Activated naive CD8-positive, alpha-beta T cell treated with anti-CD3 and anti-CD28 coated beads, Interleukin-2, amount 10 ng/mL, durations not matched to agents 7 days and 5 days (primary cell): ENCODE measurements at regions not wholly inside any gene's neighbourhood (a gene's known extent, or its start where the extent isn't known, plus 50 kb on each side); places are given as distances from the start of the nearest gene placed in this dataset.
"Not testable (repeated sequence)": the region's sequence is repeated elsewhere in the genome, so short reads cannot be mapped to it uniquely, and the experiment has no call there.

Experiments
- ATAC-seq: fragments of 150-1000 bp; cut with Tn5 transposase; one replicate; pipeline ENCODE4 v1.10.0; 2021; ENCODE audit warnings: low read depth, moderate library complexity
- POLR2A ChIA-PET: fragments of 350-600 bp; sonication (Branson Sonifier 250); formaldehyde crosslinking; loops from one replicate; lab custom pipeline; 2021; ENCODE audit warnings: antibody characterized with exemption; lab: Charles Lee
- DNase-seq: peaks from one replicate; pipeline ENCODE4 v3.0.0; 2021
- H3K27ac Mint-ChIP-seq: one replicate; pipeline ENCODE4 v1.8.0; 2022; ENCODE audit warnings: mild to moderate bottlenecking, mixed read lengths
- H3K27me3 Mint-ChIP-seq: one replicate; pipeline ENCODE4 v1.8.0; 2022; ENCODE audit warnings: mild to moderate bottlenecking, moderate library complexity, mixed read lengths
- H3K36me3 Mint-ChIP-seq: one replicate; pipeline ENCODE4 v1.8.0; 2021; ENCODE audit warnings: mild to moderate bottlenecking, mixed read lengths
- H3K4me1 Mint-ChIP-seq: one replicate; pipeline ENCODE4 v1.8.0; 2021; ENCODE audit warnings: mixed read lengths
- H3K4me3 Mint-ChIP-seq: one replicate; pipeline ENCODE4 v1.8.0; 2022; ENCODE audit warnings: mild to moderate bottlenecking, moderate library complexity, mixed read lengths
- H3K9me3 Mint-ChIP-seq: one replicate; pipeline ENCODE4 v1.8.0; 2021; ENCODE audit warnings: mixed read lengths

- POLR2A ChIA-PET, result no interaction called here
- no peaks in the 10 kb centered on the region for H3K9me3 Mint-ChIP-seq
- no peak overlapping the region for H3K4me3 Mint-ChIP-seq
Measured at GRCh38 chr11:122002926-122003325, 113.1 kb downstream of the BLID start.

GRCh38 chr11:122002047-122002446 lies 114.0 kb downstream of the BLID start:
- no peak for DNase-seq
- no peak overlapping the region for H3K27ac Mint-ChIP-seq
- H3K4me3 Mint-ChIP-seq, result no peak overlapping the region
- no peaks in the 10 kb centered on the region for H3K9me3 Mint-ChIP-seq
- H3K27me3 Mint-ChIP-seq, result no peaks in the 10 kb centered on the region
- no peaks in the 10 kb centered on the region for H3K4me1 Mint-ChIP-seq
- no peaks in the 10 kb centered on the region for H3K36me3 Mint-ChIP-seq
- POLR2A ChIA-PET, result no interaction called here
- no peak for ATAC-seq

More at GRCh38 chr11:122002926-122003325, 113.1 kb downstream of the BLID start:
- H3K36me3 Mint-ChIP-seq, result no peaks in the 10 kb centered on the region
- H3K4me1 Mint-ChIP-seq, result no peaks in the 10 kb centered on the region
- no peak overlapping the region for H3K27ac Mint-ChIP-seq
- ATAC-seq (no peak), DNase-seq (no peak)
- no peaks in the 10 kb centered on the region for H3K27me3 Mint-ChIP-seq

GRCh38 chr11:121999651-122000050 lies 116.4 kb downstream of the BLID start:
- no peaks in the 10 kb centered on the region for H3K4me1 Mint-ChIP-seq
- DNase-seq, result no peak
- H3K4me3 Mint-ChIP-seq, result no peak overlapping the region
- H3K36me3 Mint-ChIP-seq, result no peaks in the 10 kb centered on the region
- ATAC-seq, result no peak
- H3K9me3 Mint-ChIP-seq, result no peaks in the 10 kb centered on the region
- H3K27ac Mint-ChIP-seq, result no peak overlapping the region
- POLR2A ChIA-PET, result no interaction called here
- no peaks in the 10 kb centered on the region for H3K27me3 Mint-ChIP-seq

- Mint-ChIP-seq H3K27ac (no peak overlapping the region), H3K27me3 (peaks cover 2% of the 10 kb centered on the region), H3K4me3 (no peak overlapping the region), H3K4me1 (no peaks in the 10 kb centered on the region), H3K9me3 (peaks cover 5% of the 10 kb centered on the region), H3K36me3 (no peaks in the 10 kb centered on the region)
- ATAC-seq, result no peak
- DNase-seq, result no peak
- POLR2A ChIA-PET, result no interaction called here
Measured at GRCh38 chr11:121996574-121996973, 119.4 kb downstream of the BLID start.

- Mint-ChIP-seq H3K4me3 (no peak overlapping the region), H3K9me3 (no peaks in the 10 kb centered on the region), H3K27ac (no peak overlapping the region), H3K4me1 (no peaks in the 10 kb centered on the region), H3K27me3 (peaks cover 3% of the 10 kb centered on the region), H3K36me3 (no peaks in the 10 kb centered on the region)
- DNase-seq (no peak), ATAC-seq (no peak)
- POLR2A ChIA-PET, result no interaction called here
Measured at GRCh38 chr11:121983901-121984300, 132.1 kb downstream of the BLID start.

GRCh38 chr11:121977914-121978313 lies 138.1 kb downstream of the BLID start:
- H3K9me3 Mint-ChIP-seq, H3K4me3 Mint-ChIP-seq, POLR2A ChIA-PET, H3K27me3 Mint-ChIP-seq, H3K36me3 Mint-ChIP-seq, ATAC-seq, DNase-seq, H3K27ac Mint-ChIP-seq, H3K4me1 Mint-ChIP-seq: not testable (repeated sequence)

- H3K4me1 Mint-ChIP-seq, result peaks cover 7% of the 10 kb centered on the region
- POLR2A ChIA-PET, result no interaction called here
- H3K27ac Mint-ChIP-seq, result no peak overlapping the region
- no peaks in the 10 kb centered on the region for H3K36me3 Mint-ChIP-seq
- H3K4me3 Mint-ChIP-seq, result no peak overlapping the region
- DNase-seq (no peak), ATAC-seq (no peak)
- peaks cover 8% of the 10 kb centered on the region for H3K27me3 Mint-ChIP-seq
- no peaks in the 10 kb centered on the region for H3K9me3 Mint-ChIP-seq
Measured at GRCh38 chr11:121968638-121969037, 147.4 kb downstream of the BLID start.

GRCh38 chr11:121967131-121967704 lies 148.8 kb downstream of the BLID start:
- H3K36me3 Mint-ChIP-seq, result no peaks in the 10 kb centered on the region
- peaks cover 8% of the 10 kb centered on the region for H3K27me3 Mint-ChIP-seq
- no peak overlapping the region for H3K27ac Mint-ChIP-seq
- no peaks in the 10 kb centered on the region for H3K9me3 Mint-ChIP-seq
- no peak overlapping the region for H3K4me3 Mint-ChIP-seq
- no peak for DNase-seq
- H3K4me1 Mint-ChIP-seq, result peaks cover 7% of the 10 kb centered on the region
- no peak for ATAC-seq
- POLR2A ChIA-PET, result no interaction called here

GRCh38 chr11:121965330-121965729 lies 150.7 kb downstream of the BLID start:
- Mint-ChIP-seq H3K4me1 (peaks cover 7% of the 10 kb centered on the region), H3K9me3 (no peaks in the 10 kb centered on the region), H3K27me3 (peaks cover 3% of the 10 kb centered on the region), H3K27ac (no peak overlapping the region), H3K36me3 (no peaks in the 10 kb centered on the region), H3K4me3 (no peak overlapping the region)
- POLR2A ChIA-PET, result no interaction called here
- no peak for DNase-seq
- no peak for ATAC-seq

- POLR2A ChIA-PET, result no interaction called here
- no peak overlapping the region for H3K4me3 Mint-ChIP-seq
- peaks cover 3% of the 10 kb centered on the region for H3K27me3 Mint-ChIP-seq
- no peak overlapping the region for H3K27ac Mint-ChIP-seq
- ATAC-seq, result peak; percentile 58
- peaks cover 7% of the 10 kb centered on the region for H3K4me1 Mint-ChIP-seq
- no peak for DNase-seq
- H3K9me3 Mint-ChIP-seq, result no peaks in the 10 kb centered on the region
- no peaks in the 10 kb centered on the region for H3K36me3 Mint-ChIP-seq
Measured at GRCh38 chr11:121964591-121964990, 151.4 kb downstream of the BLID start.

GRCh38 chr11:121963846-121964245 lies 152.2 kb downstream of the BLID start:
- H3K4me3 Mint-ChIP-seq, ATAC-seq, H3K27ac Mint-ChIP-seq, H3K36me3 Mint-ChIP-seq, H3K9me3 Mint-ChIP-seq, H3K27me3 Mint-ChIP-seq, H3K4me1 Mint-ChIP-seq, POLR2A ChIA-PET, DNase-seq: not testable (repeated sequence)

GRCh38 chr11:121961321-121961801 lies 154.7 kb downstream of the BLID start:
- Mint-ChIP-seq H3K27ac (no peak overlapping the region), H3K9me3 (no peaks in the 10 kb centered on the region), H3K4me1 (peaks cover 7% of the 10 kb centered on the region), H3K36me3 (no peaks in the 10 kb centered on the region), H3K4me3 (no peak overlapping the region), H3K27me3 (peaks cover 6% of the 10 kb centered on the region)
- POLR2A ChIA-PET, result no interaction called here
- ATAC-seq, result no peak
- no peak for DNase-seq

GRCh38 chr11:121958971-121959325 lies 157.1 kb downstream of the BLID start:
- Mint-ChIP-seq H3K4me1 (no peaks in the 10 kb centered on the region), H3K27ac (no peak overlapping the region), H3K9me3 (no peaks in the 10 kb centered on the region), H3K4me3 (no peak overlapping the region), H3K27me3 (peaks cover 6% of the 10 kb centered on the region), H3K36me3 (no peaks in the 10 kb centered on the region)
- DNase-seq, result no peak
- POLR2A ChIA-PET, result no interaction called here
- ATAC-seq, result no peak

GRCh38 chr11:121958323-121958970 lies 157.6 kb downstream of the BLID start:
- POLR2A ChIA-PET, result no interaction called here
- H3K27me3 Mint-ChIP-seq, result peaks cover 8% of the 10 kb centered on the region
- H3K36me3 Mint-ChIP-seq, result no peaks in the 10 kb centered on the region
- no peak overlapping the region for H3K27ac Mint-ChIP-seq
- ATAC-seq, result no peak
- no peaks in the 10 kb centered on the region for H3K4me1 Mint-ChIP-seq
- no peaks in the 10 kb centered on the region for H3K9me3 Mint-ChIP-seq
- no peak overlapping the region for H3K4me3 Mint-ChIP-seq
- DNase-seq, result no peak
